ENCODE measurements at regions not wholly inside any gene's neighbourhood (a gene's known extent, or its start where the extent isn't known, plus 50 kb on each side); places are given as distances from the start of the nearest gene placed in this dataset.
A peak's percentile ranks its signal among the peaks of the same experiment; 100 is the strongest.

GRCh38 chr10:15462253-15462897, 91.3 kb upstream of the FAM171A1 start:
- DNase-seq (ENCODE audit: low read depth): peak; percentile 50

GRCh38 chr10:15461353-15462108, 90.4 kb upstream of the FAM171A1 start:
- DNase-seq (ENCODE audit: low read depth): peak; percentile 83

GRCh38 chr10:15460661-15461060, 89.6 kb upstream of the FAM171A1 start:
- DNase-seq (ENCODE audit: low read depth): no peak

GRCh38 chr10:15459218-15459617, 88.1 kb upstream of the FAM171A1 start:
- no peak for DNase-seq (ENCODE audit: low read depth)

- no peak for DNase-seq (ENCODE audit: low read depth)
Observed at GRCh38 chr10:15457382-15457781, 86.3 kb upstream of the FAM171A1 start.

- no peak for DNase-seq (ENCODE audit: low read depth)
Observed at GRCh38 chr10:15455456-15455855, 84.4 kb upstream of the FAM171A1 start.

GRCh38 chr10:15453926-15454325, 82.8 kb upstream of the FAM171A1 start:
- DNase-seq (ENCODE audit: low read depth): no peak

- DNase-seq (ENCODE audit: low read depth): no peak
Observed at GRCh38 chr10:15453457-15453856, 82.4 kb upstream of the FAM171A1 start.

- no peak for DNase-seq (ENCODE audit: low read depth)
Observed at GRCh38 chr10:15452545-15452944, 81.5 kb upstream of the FAM171A1 start.

GRCh38 chr10:15451137-15452094, 80.3 kb upstream of the FAM171A1 start:
- no peak for DNase-seq (ENCODE audit: low read depth)

GRCh38 chr10:15448598-15448997, 77.5 kb upstream of the FAM171A1 start:
- DNase-seq (ENCODE audit: low read depth): no peak

GRCh38 chr10:15445006-15445390, 73.9 kb upstream of the FAM171A1 start:
- DNase-seq (ENCODE audit: low read depth): no peak

- no peak for DNase-seq (ENCODE audit: low read depth)
Observed at GRCh38 chr10:15444105-15445005, 73.3 kb upstream of the FAM171A1 start.

- DNase-seq (ENCODE audit: low read depth): no peak
Observed at GRCh38 chr10:15442056-15442455, 71.0 kb upstream of the FAM171A1 start.

- no peak for DNase-seq (ENCODE audit: low read depth)
Observed at GRCh38 chr10:15440204-15440711, 69.2 kb upstream of the FAM171A1 start.

- peak; percentile 7 for DNase-seq (ENCODE audit: low read depth)
Observed at GRCh38 chr10:15439341-15439842, 68.3 kb upstream of the FAM171A1 start.

- no peak for DNase-seq (ENCODE audit: low read depth)
Observed at GRCh38 chr10:15436696-15437095, 65.6 kb upstream of the FAM171A1 start.

- peak; percentile 18 for DNase-seq (ENCODE audit: low read depth)
Observed at GRCh38 chr10:15433850-15434537, 62.9 kb upstream of the FAM171A1 start.

GRCh38 chr10:15432266-15432665, 61.2 kb upstream of the FAM171A1 start:
- DNase-seq (ENCODE audit: low read depth): no peak

GRCh38 chr10:15430969-15431771, 60.1 kb upstream of the FAM171A1 start:
- DNase-seq (ENCODE audit: low read depth): no peak

All from GM04503 (cell line).